ENCODE measurements at regions not wholly inside any gene's neighbourhood (a gene's known extent, or its start where the extent isn't known, plus 50 kb on each side); places are given as distances from the start of the nearest gene placed in this dataset.
A peak's percentile ranks its signal among the peaks of the same experiment; 100 is the strongest.

DNA sequence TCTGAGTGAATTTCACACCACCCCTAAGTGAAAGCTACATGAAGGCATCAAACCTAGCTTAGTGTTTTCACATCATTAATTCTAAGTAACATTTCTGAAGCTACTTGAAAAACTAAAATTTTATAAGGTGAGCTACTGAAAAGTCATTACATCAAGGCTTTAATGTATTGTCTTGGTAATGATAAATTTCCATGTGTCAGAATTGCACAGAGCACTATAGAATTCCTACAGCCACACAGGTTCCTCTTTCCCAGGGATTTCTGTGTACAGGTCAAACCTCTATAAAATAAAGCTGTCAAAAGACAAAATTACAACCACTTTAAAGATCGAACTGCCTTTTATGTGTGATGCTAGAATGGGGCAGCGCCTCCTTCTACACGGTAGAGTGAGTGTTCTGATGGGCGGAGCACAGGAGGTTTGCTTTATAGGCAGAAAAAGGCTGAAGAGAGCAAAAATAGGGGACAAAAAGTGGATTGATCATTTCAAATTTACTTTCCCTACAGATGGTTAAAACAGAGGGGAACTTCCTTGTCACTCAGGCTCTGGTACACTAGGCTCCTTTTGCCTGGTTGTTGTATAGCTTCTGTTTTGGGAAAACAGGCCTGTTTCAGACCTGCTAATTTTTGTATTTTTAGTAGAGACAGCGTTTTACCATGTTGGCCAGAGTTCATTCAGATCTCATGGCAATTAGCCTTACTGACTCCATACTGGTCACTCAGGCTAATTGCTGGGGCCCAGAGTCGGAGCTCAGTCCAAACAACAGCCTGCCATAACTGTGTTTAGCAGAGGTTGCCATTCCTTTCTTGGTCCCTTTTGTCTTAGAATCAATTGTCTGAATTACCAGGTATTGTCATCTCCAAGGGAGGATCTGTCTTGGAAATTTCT lies 102.5 kb upstream of the BASP1 start:
- TF ChIP-seq EP300 (IDR thresholded peaks at IDR 0.05) (no peak), POLR2AphosphoS5 (IDR thresholded peaks at IDR 0.05) (no peak), POLR2A (IDR thresholded peaks at IDR 0.05) (no peak)
- TF ChIP-seq, protein P1, sequence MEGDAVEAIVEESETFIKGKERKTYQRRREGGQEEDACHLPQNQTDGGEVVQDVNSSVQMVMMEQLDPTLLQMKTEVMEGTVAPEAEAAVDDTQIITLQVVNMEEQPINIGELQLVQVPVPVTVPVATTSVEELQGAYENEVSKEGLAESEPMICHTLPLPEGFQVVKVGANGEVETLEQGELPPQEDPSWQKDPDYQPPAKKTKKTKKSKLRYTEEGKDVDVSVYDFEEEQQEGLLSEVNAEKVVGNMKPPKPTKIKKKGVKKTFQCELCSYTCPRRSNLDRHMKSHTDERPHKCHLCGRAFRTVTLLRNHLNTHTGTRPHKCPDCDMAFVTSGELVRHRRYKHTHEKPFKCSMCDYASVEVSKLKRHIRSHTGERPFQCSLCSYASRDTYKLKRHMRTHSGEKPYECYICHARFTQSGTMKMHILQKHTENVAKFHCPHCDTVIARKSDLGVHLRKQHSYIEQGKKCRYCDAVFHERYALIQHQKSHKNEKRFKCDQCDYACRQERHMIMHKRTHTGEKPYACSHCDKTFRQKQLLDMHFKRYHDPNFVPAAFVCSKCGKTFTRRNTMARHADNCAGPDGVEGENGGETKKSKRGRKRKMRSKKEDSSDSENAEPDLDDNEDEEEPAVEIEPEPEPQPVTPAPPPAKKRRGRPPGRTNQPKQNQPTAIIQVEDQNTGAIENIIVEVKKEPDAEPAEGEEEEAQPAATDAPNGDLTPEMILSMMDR (IDR thresholded peaks at IDR 0.05) = no peak
- no peak for DNase-seq
- H3K36me3 ChIP-seq = no peaks in the 10 kb centered on the region
- WGBS, 2 donors = 82 to 90% methylated on average over 6 of the region's 6 CpGs
- no peak for ATAC-seq (ENCODE audit: low FRiP score in 2 of 2)
- H3K4me3 ChIP-seq = no peak overlapping the region
- no peaks in the 10 kb centered on the region for H3K27me3 ChIP-seq
- no peaks in the 10 kb centered on the region for H3K9me3 ChIP-seq
- H3K27ac ChIP-seq = no peak overlapping the region
- peaks cover 3 to 16% (median 10%) of the 10 kb centered on the region in 4 donors for H3K4me1 ChIP-seq

DNA sequence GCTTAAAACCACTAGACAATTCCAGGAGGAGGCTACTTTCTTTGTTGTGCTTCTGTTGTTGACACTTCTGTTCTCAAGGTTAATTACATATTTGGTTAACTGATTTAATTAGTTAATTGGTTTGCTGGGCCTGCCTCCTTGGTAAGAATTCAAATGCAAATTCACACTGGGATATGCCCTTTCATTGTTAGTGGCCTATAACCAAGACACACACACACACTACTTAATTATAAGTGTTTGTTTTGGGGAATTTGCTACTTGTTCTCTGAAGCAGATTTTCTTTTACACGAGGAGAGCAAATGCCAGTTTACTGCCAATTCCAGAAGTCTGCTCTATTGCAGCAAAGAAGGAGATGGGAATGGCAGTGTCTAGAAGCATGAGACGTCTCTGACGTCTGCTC lies 101.6 kb upstream of the BASP1 start:
- H3K4me3 ChIP-seq = no peak overlapping the region
- no peak for TF ChIP-seq POLR2AphosphoS5 (IDR thresholded peaks at IDR 0.05)
- H3K36me3 ChIP-seq = no peaks in the 10 kb centered on the region
- no peak overlapping the region for H3K27ac ChIP-seq
- H3K9me3 ChIP-seq = no peaks in the 10 kb centered on the region
- WGBS, 2 donors = 65 to 69% methylated on average over 3 of the region's 3 CpGs
- H3K4me1 ChIP-seq = peaks cover 3 to 16% (median 10%) of the 10 kb centered on the region in 4 donors
- no peaks in the 10 kb centered on the region for H3K27me3 ChIP-seq
- ATAC-seq (ENCODE audit: low FRiP score in 2 of 2) (no peak), DNase-seq (no peak)

DNA sequence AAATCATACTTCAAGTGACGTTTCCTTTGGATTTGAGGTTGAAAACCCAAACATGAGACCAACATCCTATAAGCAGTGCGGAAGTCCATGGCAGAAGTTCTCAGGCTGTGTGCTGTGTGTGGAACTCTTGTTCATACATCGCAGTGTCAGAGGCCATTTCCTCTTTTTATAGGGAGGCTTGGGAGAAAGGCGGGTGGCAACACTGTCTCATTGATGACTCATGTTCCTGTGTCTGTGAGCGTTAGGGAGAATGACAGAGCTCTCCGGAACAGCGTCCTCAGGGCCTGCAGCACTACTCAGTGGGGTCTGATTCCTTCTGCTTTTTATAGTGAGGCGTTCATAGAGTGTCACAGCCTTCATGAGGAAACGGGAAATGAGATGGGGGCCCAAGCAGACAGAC lies 98.8 kb upstream of the BASP1 start:
- no peak overlapping the region for H3K4me3 ChIP-seq
- peak in 1 of 2 donors; percentile 83 for DNase-seq
- H3K4me1 ChIP-seq = peaks cover 3 to 13% (median 8%) of the 10 kb centered on the region in 4 donors
- no peaks in the 10 kb centered on the region for H3K9me3 ChIP-seq
- peak; percentile 82 to 95 for ATAC-seq (ENCODE audit: low FRiP score in 2 of 2)
- peak overlapping the region in 3 of 4 donors; percentile 33 to 74 (median 62) for H3K27ac ChIP-seq
- H3K27me3 ChIP-seq = no peaks in the 10 kb centered on the region
- TF ChIP-seq POLR2A (IDR thresholded peaks at IDR 0.05) (no peak), EP300 (IDR thresholded peaks at IDR 0.05) (peak in 1 of 4 donors; percentile 55), POLR2AphosphoS5 (IDR thresholded peaks at IDR 0.05) (peak; percentile 34 to 50)
- TF ChIP-seq, protein P1 (IDR thresholded peaks at IDR 0.05) = no peak
- no peaks in the 10 kb centered on the region for H3K36me3 ChIP-seq
- 29 to 41% methylated on average over 9 of the region's 9 CpGs for WGBS, 2 donors

DNA sequence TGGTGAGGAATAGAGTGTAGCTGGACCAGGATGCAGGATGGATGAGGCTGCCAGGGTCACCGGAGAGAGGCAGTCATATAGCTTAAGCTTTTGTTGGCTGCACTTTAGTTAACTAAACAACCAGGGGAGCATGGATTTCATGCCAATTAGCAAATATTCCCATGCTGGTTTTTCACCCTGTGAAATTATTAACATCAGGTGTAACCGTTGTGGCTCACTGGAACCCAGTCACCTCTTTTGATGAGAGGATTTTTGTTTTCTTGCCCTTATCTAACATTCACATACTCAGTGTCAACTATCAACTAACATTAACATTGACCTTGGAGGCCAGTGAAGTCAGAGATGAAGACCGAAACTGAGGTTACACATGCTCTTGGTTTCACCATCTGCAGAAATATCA lies 97.2 kb upstream of the BASP1 start:
- 74 to 80% methylated on average over 3 of the region's 3 CpGs for WGBS, 2 donors
- H3K4me1 ChIP-seq = peaks cover 0 to 12% (median 3%) of the 10 kb centered on the region in 4 donors
- H3K27me3 ChIP-seq = no peaks in the 10 kb centered on the region
- ATAC-seq (ENCODE audit: low FRiP score in 2 of 2) (no peak), DNase-seq (no peak)
- TF ChIP-seq EP300 (IDR thresholded peaks at IDR 0.05) (no peak), POLR2AphosphoS5 (IDR thresholded peaks at IDR 0.05) (no peak), POLR2A (IDR thresholded peaks at IDR 0.05) (no peak)
- TF ChIP-seq, protein P1 (IDR thresholded peaks at IDR 0.05) = no peak
- H3K36me3 ChIP-seq = no peaks in the 10 kb centered on the region
- H3K9me3 ChIP-seq = no peaks in the 10 kb centered on the region
- no peak overlapping the region for H3K27ac ChIP-seq
- no peak overlapping the region for H3K4me3 ChIP-seq

DNA sequence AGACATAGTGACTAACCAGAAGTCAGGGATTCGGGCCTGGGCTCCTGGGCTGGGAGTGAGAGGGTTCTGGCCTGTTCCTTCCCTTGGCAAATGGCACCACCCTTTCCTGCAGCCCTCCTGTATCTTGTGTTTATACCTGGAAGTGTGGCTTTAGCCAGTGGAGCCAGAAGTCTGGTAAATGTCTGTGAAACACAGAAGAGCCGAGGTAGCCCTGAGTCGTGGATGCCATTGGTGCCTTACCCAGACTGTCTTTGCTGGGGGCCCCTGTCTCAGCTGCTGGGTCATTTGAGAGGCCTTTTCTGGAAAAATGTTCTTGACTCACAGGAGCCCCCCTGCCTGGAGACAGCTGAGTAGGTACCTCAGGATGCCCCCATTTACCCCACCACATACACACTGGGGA lies 95.7 kb upstream of the BASP1 start:
- TF ChIP-seq, protein P1 (IDR thresholded peaks at IDR 0.05) = no peak
- no peak for TF ChIP-seq EP300 (IDR thresholded peaks at IDR 0.05)
- no peak for TF ChIP-seq POLR2AphosphoS5 (IDR thresholded peaks at IDR 0.05)
- H3K27me3 ChIP-seq = no peaks in the 10 kb centered on the region
- no peak overlapping the region for H3K27ac ChIP-seq
- no peak overlapping the region for H3K4me3 ChIP-seq
- ATAC-seq (ENCODE audit: low FRiP score in 2 of 2) = no peak
- no peak for DNase-seq
- 76 to 79% methylated on average over 3 of the region's 3 CpGs for WGBS, 2 donors
- no peaks in the 10 kb centered on the region for H3K9me3 ChIP-seq
- H3K4me1 ChIP-seq = peaks cover 0 to 7% (median 3%) of the 10 kb centered on the region in 4 donors
- no peaks in the 10 kb centered on the region for H3K36me3 ChIP-seq

All from upper lobe of left lung (tissue), 6 donors.